HUES48 (cell line): ENCODE measurements at regions not wholly inside any gene's neighbourhood (a gene's known extent, or its start where the extent isn't known, plus 50 kb on each side); places are given as distances from the start of the nearest gene placed in this dataset.

Source experiments
- H3K27ac ChIP-seq: one replicate; pipeline ENCODE4 v1.7.0; 2013; ENCODE audit warnings: low read depth, low read length, inconsistent platforms
- H3K27me3 ChIP-seq: 2 replicates; pipeline ENCODE4 v1.6.1; 2013; ENCODE audit warnings: mild to moderate bottlenecking, low read length; ENCODE audit not compliant: control insufficient read depth, insufficient read depth
- H3K36me3 ChIP-seq: 2 replicates; pipeline ENCODE4 v1.6.1; 2013; ENCODE audit warnings: low read length; ENCODE audit not compliant: control insufficient read depth, insufficient read depth
- H3K4me1 ChIP-seq: 2 replicates; pipeline ENCODE4 v1.6.1; 2013; ENCODE audit warnings: mild to moderate bottlenecking, low read length; ENCODE audit not compliant: control insufficient read depth, insufficient read depth
- H3K4me3 ChIP-seq: 2 replicates; pipeline ENCODE4 v1.5.1; 2013; ENCODE audit warnings: mild to moderate bottlenecking, low read depth, low read length
- H3K9ac ChIP-seq: 2 replicates; pipeline ENCODE4 v1.6.1; 2013; ENCODE audit warnings: mild to moderate bottlenecking, low read depth, low read length, moderate library complexity
- H3K9me3 ChIP-seq: 2 replicates; pipeline ENCODE4 v1.6.1; 2013; ENCODE audit warnings: low read length; ENCODE audit not compliant: control insufficient read depth, insufficient read depth

DNA sequence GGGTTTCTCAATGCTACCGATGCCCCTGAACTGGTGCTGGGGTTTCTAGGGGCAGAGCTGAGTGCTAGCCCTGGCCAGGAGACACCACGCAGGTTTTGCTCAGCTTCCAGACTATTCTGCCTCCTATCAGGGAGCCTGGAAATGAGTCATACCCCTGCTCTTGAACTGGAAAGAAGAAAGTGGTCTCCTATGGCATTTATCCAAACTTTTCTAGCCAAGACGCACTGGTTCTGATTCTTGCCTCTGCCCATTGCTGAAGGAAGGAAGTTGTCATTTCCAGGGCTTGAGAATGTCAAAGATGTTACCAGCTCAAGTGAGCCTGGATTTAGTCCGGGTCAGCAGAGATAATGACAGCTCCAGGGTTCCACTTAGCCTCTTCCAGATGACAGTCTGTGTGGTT, 561.9 kb downstream of the CDK5RAP2 start:
- Histone ChIP-seq H3K4me1 (no peaks in the 10 kb centered on the region), H3K9ac (no peak overlapping the region), H3K27ac (no peak overlapping the region), H3K36me3 (no peaks in the 10 kb centered on the region), H3K27me3 (no peaks in the 10 kb centered on the region), H3K4me3 (no peak overlapping the region), H3K9me3 (no peaks in the 10 kb centered on the region)

DNA sequence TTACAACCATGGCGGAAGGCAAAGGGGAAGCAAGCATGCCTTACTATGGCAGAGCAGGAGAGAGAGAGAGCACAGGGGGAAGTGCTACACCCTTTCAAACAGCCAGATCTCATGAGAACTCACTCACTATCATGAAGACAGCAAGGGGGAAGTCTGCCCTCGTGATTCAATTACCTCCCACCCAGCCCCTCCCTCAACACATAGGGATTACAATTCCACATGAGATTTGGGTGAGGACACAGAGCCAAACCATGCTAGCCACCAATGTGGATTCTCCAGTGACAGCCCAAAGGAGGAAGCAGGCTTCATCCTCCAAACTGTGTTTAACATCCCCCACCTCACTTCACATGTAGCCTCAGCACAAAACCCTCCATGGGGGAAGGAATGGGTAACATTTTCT, 563.7 kb downstream of the CDK5RAP2 start:
- Histone ChIP-seq H3K9ac (no peak overlapping the region), H3K36me3 (no peaks in the 10 kb centered on the region), H3K27ac (no peak overlapping the region), H3K4me3 (no peak overlapping the region), H3K4me1 (no peaks in the 10 kb centered on the region), H3K9me3 (no peaks in the 10 kb centered on the region), H3K27me3 (no peaks in the 10 kb centered on the region)

DNA sequence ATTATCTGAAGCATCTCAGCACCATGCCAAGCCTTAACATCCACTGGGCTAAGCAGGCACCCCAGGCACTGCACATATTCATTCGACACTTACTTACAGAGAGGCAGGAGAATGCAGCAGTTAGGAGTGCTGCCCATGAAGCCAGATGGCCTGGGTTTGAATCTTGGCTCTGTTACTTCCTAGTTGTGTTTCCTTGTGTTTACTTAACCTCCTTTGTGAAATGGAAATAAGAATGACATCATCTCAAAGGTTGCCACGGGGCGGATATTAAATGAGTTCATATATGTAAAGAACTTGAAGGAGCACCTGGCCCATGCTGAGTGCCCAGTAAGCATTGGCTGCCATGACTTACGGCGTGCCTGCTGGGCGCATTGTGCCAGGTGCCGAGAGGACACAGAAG, 565.2 kb downstream of the CDK5RAP2 start:
- H3K9me3 ChIP-seq, result no peaks in the 10 kb centered on the region
- H3K27ac ChIP-seq, result no peak overlapping the region
- no peaks in the 10 kb centered on the region for H3K27me3 ChIP-seq
- H3K4me1 ChIP-seq, result no peaks in the 10 kb centered on the region
- H3K9ac ChIP-seq, result no peak overlapping the region
- H3K4me3 ChIP-seq, result no peak overlapping the region
- no peaks in the 10 kb centered on the region for H3K36me3 ChIP-seq

DNA sequence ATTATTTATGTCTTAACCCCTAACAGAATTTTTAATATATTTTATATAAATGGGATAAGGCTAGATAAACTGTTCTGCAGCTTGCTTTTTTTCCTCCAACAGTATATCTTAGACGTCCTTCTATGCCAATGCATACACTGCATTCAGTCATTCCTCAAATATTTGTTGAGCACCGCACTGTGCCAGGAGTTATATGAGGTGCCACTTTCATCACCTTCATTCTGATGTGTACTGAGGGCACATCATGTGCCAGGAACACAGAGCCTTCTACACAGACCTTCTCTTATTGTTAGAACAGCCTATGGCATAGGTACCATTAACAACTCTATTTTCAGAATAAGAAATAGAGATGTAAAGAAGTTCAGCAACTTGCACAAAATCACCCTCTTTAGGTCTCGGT, 570.1 kb downstream of the CDK5RAP2 start:
- H3K9ac ChIP-seq, result no peak overlapping the region
- no peaks in the 10 kb centered on the region for H3K36me3 ChIP-seq
- no peak overlapping the region for H3K27ac ChIP-seq
- no peak overlapping the region for H3K4me3 ChIP-seq
- H3K27me3 ChIP-seq, result no peaks in the 10 kb centered on the region
- H3K9me3 ChIP-seq, result no peaks in the 10 kb centered on the region
- H3K4me1 ChIP-seq, result no peaks in the 10 kb centered on the region

DNA sequence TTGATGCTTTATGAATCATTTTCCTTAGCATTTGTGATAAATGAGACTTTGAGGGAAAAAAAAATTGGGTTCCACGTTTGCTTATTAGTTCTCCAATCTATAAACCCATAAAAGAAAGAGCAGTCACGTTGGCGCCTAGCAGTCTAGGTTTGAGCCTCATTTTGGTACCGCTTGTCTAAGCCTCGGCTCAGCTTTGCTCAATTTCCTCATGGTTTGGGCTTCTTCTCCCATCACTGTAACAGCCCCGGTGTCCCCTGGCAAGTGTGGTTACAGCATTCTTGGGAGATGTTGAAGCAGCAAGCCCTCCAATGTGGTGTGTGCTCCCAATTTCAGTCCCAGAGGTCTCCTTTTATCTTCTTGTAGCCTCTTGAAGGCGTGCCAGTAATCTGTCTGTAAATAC, 578.4 kb downstream of the CDK5RAP2 start:
- no peaks in the 10 kb centered on the region for H3K36me3 ChIP-seq
- H3K9me3 ChIP-seq, result no peaks in the 10 kb centered on the region
- H3K9ac ChIP-seq, result no peak overlapping the region
- H3K27me3 ChIP-seq, result no peaks in the 10 kb centered on the region
- H3K4me1 ChIP-seq, result no peaks in the 10 kb centered on the region
- no peak overlapping the region for H3K27ac ChIP-seq
- H3K4me3 ChIP-seq, result no peak overlapping the region

DNA sequence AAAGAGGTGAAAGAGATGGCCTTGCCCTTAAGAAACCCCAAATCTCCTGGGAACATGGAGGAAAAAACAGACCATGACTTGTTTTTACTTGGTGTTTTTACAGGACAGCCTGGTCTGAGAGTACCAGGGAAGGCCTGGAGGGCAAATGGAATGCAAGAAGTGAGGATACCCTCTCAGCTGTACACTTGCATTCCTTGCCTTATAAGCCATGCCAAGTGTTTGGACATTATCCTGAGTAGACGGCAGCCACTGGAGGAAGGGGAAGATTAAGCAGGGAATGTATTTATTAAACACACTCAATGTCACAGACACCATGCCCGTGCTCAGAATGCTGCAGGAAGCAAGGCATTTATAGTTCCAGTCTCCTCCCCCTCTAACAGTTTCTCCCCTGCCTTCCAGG, 581.4 kb downstream of the CDK5RAP2 start:
- no peaks in the 10 kb centered on the region for H3K9me3 ChIP-seq
- H3K9ac ChIP-seq, result no peak overlapping the region
- no peak overlapping the region for H3K27ac ChIP-seq
- H3K27me3 ChIP-seq, result no peaks in the 10 kb centered on the region
- peaks cover 4% of the 10 kb centered on the region; the same call in 1 of the 2 replicates for H3K4me1 ChIP-seq
- no peak overlapping the region for H3K4me3 ChIP-seq
- no peaks in the 10 kb centered on the region for H3K36me3 ChIP-seq

DNA sequence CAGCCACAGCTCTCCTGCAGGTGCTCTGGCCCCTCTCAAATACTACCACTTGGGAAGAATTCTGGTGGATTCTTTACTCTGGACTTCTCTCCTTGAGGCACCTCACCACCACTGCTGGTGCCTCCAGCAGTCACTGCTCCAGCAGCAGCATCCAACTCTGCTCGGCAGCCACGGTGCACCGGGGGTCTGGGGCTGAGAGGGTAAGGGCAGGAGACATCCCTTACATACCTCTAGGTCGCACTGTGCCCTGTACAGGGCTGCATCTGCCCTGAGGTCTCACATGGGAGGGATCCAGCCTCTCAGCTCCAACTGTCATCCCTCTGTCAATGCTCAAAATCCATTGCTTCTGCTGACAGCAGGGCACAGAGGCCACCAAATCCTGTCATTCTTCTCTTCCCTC, 588.2 kb downstream of the CDK5RAP2 start:
- Histone ChIP-seq H3K4me3 (no peak overlapping the region), H3K36me3 (no peaks in the 10 kb centered on the region), H3K4me1 (peaks cover 4% of the 10 kb centered on the region; the same call in 1 of the 2 replicates), H3K9me3 (no peaks in the 10 kb centered on the region), H3K9ac (no peak overlapping the region), H3K27me3 (no peaks in the 10 kb centered on the region), H3K27ac (no peak overlapping the region)

DNA sequence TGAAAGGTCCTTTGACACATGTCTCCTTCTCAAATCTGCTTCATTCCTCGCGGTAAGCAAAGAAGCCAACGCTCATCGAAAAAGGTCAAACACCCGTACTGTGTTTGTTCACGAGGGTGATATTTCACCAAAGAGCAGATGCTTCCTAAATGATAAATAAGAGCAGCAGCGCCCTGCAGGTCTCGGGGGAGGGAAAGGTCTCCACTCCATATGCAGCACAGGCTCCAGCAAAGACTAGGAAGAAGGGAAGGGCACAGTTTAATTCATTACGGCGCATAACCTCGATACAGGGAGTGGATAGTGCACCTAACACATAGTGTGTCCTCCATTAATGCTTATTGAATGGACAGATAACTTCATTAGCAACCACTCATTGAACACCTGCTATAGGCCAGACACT, 593.3 kb downstream of the CDK5RAP2 start:
- Histone ChIP-seq H3K27me3 (no peaks in the 10 kb centered on the region), H3K27ac (no peak overlapping the region), H3K36me3 (no peaks in the 10 kb centered on the region), H3K4me3 (no peak overlapping the region), H3K9me3 (no peaks in the 10 kb centered on the region), H3K9ac (no peak overlapping the region), H3K4me1 (no peaks in the 10 kb centered on the region)

DNA sequence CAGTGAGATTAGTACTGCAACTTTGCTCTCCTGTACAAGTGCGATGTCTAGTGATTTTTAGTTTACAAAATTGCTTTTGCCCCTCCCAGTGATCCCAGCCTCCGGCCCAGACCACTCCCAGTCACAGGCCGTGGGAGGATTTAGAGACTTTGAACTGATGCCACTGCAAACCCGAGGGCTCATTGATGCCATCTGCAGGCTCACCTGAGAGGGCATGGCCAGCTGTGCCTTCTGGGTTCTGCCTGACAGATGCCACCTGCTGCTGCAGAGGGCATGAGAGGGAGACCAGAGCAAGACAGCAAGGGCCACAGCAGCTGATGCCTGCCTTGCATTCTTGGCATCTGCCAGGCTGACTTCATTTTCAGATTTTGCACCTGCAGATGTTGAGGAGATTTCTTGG, 593.8 kb downstream of the CDK5RAP2 start:
- no peaks in the 10 kb centered on the region for H3K36me3 ChIP-seq
- H3K9me3 ChIP-seq, result no peaks in the 10 kb centered on the region
- H3K9ac ChIP-seq, result no peak overlapping the region
- no peak overlapping the region for H3K4me3 ChIP-seq
- no peaks in the 10 kb centered on the region for H3K27me3 ChIP-seq
- H3K27ac ChIP-seq, result no peak overlapping the region
- H3K4me1 ChIP-seq, result no peaks in the 10 kb centered on the region

DNA sequence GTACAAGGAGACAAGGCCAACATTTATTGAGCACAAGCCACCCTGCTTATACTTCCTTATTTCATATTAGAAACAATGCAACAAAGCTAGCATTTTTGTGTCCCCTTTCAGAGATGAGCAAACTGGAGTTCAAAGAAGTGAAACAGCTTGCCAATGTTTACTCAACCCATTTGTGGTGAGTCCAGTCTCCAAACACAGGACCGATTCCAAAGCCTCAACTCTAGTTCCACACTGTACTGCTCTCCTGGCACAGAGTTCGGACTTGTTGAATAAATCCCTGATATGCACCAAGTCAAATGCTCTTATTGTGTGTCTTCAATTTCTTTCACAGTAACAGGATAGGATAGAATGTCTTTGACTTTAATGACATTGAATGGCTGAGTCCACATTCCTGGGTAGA, 604.8 kb upstream of the BRINP1 start:
- Histone ChIP-seq H3K36me3 (no peaks in the 10 kb centered on the region), H3K4me3 (no peak overlapping the region), H3K27ac (no peak overlapping the region), H3K9ac (no peak overlapping the region), H3K4me1 (peaks cover 4% of the 10 kb centered on the region), H3K27me3 (no peaks in the 10 kb centered on the region), H3K9me3 (no peaks in the 10 kb centered on the region)

DNA sequence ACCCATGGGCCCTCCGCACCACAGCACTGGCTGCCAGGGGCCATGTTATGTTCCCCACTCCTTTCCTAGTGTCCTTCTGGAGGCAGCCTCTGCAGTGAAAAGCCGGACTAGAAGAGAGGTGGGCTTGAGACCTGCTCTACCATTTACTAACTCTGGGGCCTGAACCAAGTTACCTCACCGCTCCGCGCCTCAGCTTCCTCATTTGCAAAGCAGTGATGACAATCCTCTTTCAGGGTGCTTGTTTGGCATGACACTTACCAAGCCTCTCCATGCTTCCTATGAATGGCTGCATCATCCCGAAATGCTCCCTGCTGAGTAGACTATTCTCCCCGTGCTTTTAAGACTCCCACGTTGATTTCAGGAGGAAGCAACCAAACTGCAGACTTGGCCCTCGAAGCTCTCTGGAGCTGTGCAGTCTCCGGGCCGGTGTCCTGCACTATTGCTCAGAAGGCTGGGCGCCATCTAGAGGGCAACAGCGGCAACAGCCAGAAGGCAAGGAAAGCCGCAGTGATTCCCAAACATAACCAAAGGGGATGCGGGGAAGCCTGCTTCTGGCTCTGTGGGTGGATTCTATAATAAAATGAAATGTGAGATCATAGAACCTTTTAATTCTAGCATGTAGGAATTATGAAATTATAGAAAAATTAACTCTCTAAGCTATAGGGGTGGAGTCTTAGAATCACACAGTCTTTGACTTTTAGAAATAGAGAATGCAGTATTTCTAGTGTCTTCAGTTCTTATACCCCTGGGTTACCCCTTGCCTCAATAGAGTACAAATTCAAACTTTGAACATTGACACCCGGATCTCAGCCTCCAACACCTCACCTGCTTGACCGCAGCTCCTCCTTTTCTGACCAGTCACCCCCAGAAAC, 599.8 kb upstream of the BRINP1 start:
- H3K27ac ChIP-seq, result peak overlapping the region; percentile 16
- peaks cover 14% of the 10 kb centered on the region for H3K4me1 ChIP-seq
- H3K9ac ChIP-seq, result no peak overlapping the region
- no peaks in the 10 kb centered on the region for H3K9me3 ChIP-seq
- H3K4me3 ChIP-seq, result no peak overlapping the region
- H3K36me3 ChIP-seq, result no peaks in the 10 kb centered on the region
- H3K27me3 ChIP-seq, result no peaks in the 10 kb centered on the region
